WTC11 (cell line): ENCODE measurements at regions not wholly inside any gene's neighbourhood (a gene's known extent, or its start where the extent isn't known, plus 50 kb on each side); places are given as distances from the start of the nearest gene placed in this dataset.

Experiments
- ATAC-seq: fragments of 200-7000 bp; cut with Tn5 transposase; 2 replicates; pipeline ENCODE4 v1.10.0; 2021; ENCODE audit warnings: mild to moderate bottlenecking, moderate library complexity
- CTCF ChIA-PET: fragments of 300-600 bp; sonication (Branson Sonifier 250); formaldehyde crosslinking; loops from one replicate; lab custom pipeline; 2021; ENCODE audit warnings: antibody characterized with exemption; lab: Charles Lee
- POLR2A ChIA-PET: fragments of 350-600 bp; sonication (Branson Sonifier 250); formaldehyde crosslinking; loops from one replicate; lab custom pipeline; 2021; ENCODE audit warnings: antibody characterized with exemption; lab: Charles Lee
- DNase-seq: peaks from one replicate; pipeline ENCODE4 v3.0.0; 2021; ENCODE audit warnings: low spot score
- H3K27ac Mint-ChIP-seq: 2 replicates; pipeline ENCODE4 v1.8.0; 2021; ENCODE audit warnings: mixed read lengths
- H3K27me3 Mint-ChIP-seq: 2 replicates; pipeline ENCODE4 v1.8.0; 2021; ENCODE audit warnings: low read depth, mild to moderate bottlenecking, moderate library complexity, mixed read lengths
- H3K36me3 Mint-ChIP-seq: 2 replicates; pipeline ENCODE4 v1.8.0; 2021; ENCODE audit warnings: mixed read lengths
- H3K4me1 Mint-ChIP-seq: 2 replicates; pipeline ENCODE4 v1.8.0; 2022; ENCODE audit warnings: mixed read lengths
- H3K4me3 Mint-ChIP-seq: 2 replicates; pipeline ENCODE4 v1.8.0; 2021; ENCODE audit warnings: mild to moderate bottlenecking, moderate library complexity, mixed read lengths
- H3K9me3 Mint-ChIP-seq: 2 replicates; pipeline ENCODE4 v1.8.0; 2021; ENCODE audit warnings: mixed read lengths
- CTCF ChIP-seq: fragments of 200-600 bp; IDR thresholded peaks from 2 replicates; pipeline ENCODE4 v1.8.0; 2022; ENCODE audit warnings: antibody characterized with exemption
- E2F5 ChIP-seq: sonication (generic); formaldehyde crosslinking; IDR thresholded peaks from 2 replicates; pipeline ENCODE4 v1.8.1; 2022; ENCODE audit warnings: mild to moderate bottlenecking, moderate library complexity, missing genetic modification reagents
- ETV6 ChIP-seq: sonication (generic); formaldehyde crosslinking; IDR thresholded peaks from 2 replicates; pipeline ENCODE4 v1.8.1; 2022; ENCODE audit warnings: mild to moderate bottlenecking, missing genetic modification reagents
- GABPB1 ChIP-seq: sonication (generic); formaldehyde crosslinking; IDR thresholded peaks from 2 replicates; pipeline ENCODE4 v1.8.1; 2023; ENCODE audit warnings: mild to moderate bottlenecking, missing genetic modification reagents
- NFE2L1 ChIP-seq: sonication (generic); formaldehyde crosslinking; IDR thresholded peaks from 2 replicates; pipeline ENCODE4 v1.8.1; 2023; ENCODE audit warnings: missing genetic modification reagents
- TCF7 ChIP-seq: sonication (generic); formaldehyde crosslinking; IDR thresholded peaks from 2 replicates; pipeline ENCODE4 v1.8.0; 2022; ENCODE audit warnings: mild to moderate bottlenecking, low read depth, missing genetic modification reagents, moderate library complexity
- ZMAT4 ChIP-seq: fragments of 250-450 bp; sonication (Bioruptor Pico); IDR thresholded peaks from 2 replicates; pipeline ENCODE4 v1.9.0; 2021; ENCODE audit warnings: mild to moderate bottlenecking
- ZNF423 ChIP-seq: fragments of 250-450 bp; sonication (Bioruptor Pico); IDR thresholded peaks from 2 replicates; pipeline ENCODE4 v2.1.2; 2022; ENCODE audit warnings: mild to moderate bottlenecking, moderate library complexity
- ZNF425 ChIP-seq: fragments of 250-450 bp; sonication (Bioruptor Pico); conservative IDR thresholded peaks from 2 replicates; pipeline ENCODE4 v1.9.0; 2021; ENCODE audit warnings: mild to moderate bottlenecking
- TF ChIP-seq, protein P1 (sequence below): fragments of 250-450 bp; sonication (Bioruptor Pico); IDR thresholded peaks from 2 replicates; pipeline ENCODE4 v2.1.2; 2022; ENCODE audit warnings: mild to moderate bottlenecking, moderate library complexity
- TF ChIP-seq, protein P2 (sequence below): sonication (generic); formaldehyde crosslinking; IDR thresholded peaks from 2 replicates; pipeline ENCODE4 v1.8.1; 2023; ENCODE audit warnings: mild to moderate bottlenecking, missing genetic modification reagents
- TF ChIP-seq, protein P3 (sequence below): fragments of 250-450 bp; sonication (Bioruptor Pico); IDR thresholded peaks from 2 replicates; pipeline ENCODE4 v1.9.0; 2021; ENCODE audit warnings: mild to moderate bottlenecking
- TF ChIP-seq, protein P4 (sequence below): sonication (generic); formaldehyde crosslinking; IDR thresholded peaks from 2 replicates; pipeline ENCODE4 v1.8.1; 2023; ENCODE audit warnings: mild to moderate bottlenecking, missing genetic modification reagents, borderline replicate concordance
- TF ChIP-seq, protein P5 (sequence below): sonication (generic); formaldehyde crosslinking; IDR thresholded peaks from 2 replicates; pipeline ENCODE4 v1.8.0; 2022; ENCODE audit warnings: missing genetic modification reagents
- TF ChIP-seq, protein P6 (sequence below): sonication (generic); formaldehyde crosslinking; conservative IDR thresholded peaks from 2 replicates; pipeline ENCODE4 v1.8.1; 2022; ENCODE audit warnings: mild to moderate bottlenecking, missing genetic modification reagents

DNA sequence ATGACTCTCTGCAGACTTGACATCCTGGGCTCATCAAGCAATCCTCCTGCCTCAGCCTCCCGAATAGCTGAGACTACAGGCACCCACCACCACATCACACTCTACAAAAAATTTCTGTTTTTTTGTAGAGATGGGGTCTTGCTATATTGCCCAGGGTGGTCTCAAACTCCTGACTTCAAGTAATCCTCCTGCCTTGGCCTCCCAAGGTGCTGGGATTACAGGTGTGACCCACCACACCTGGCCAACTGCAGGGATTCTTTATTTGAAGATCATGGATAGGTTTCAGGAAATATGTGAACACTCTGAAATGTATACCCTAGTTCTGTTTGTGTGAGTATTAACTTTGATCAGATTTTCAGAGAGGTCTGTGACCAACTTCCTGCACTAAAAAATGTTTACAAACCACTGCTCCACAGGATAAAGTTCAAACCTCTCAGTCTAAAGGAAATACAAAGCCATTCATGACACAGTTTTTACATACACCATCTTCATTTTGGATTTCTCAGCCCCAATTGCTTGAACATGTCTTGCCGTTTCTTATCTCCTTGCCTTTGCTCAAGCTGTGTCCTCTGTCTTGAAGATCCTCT, 252.3 kb upstream of the FGGY start (continued):
- no peak for TF ChIP-seq ZNF425 (CRISPR knock-in tag)
- TF ChIP-seq ZMAT4, result no peak
- TF ChIP-seq E2F5 (CRISPR knock-in tag), result no peak
- TF ChIP-seq, protein P1, sequence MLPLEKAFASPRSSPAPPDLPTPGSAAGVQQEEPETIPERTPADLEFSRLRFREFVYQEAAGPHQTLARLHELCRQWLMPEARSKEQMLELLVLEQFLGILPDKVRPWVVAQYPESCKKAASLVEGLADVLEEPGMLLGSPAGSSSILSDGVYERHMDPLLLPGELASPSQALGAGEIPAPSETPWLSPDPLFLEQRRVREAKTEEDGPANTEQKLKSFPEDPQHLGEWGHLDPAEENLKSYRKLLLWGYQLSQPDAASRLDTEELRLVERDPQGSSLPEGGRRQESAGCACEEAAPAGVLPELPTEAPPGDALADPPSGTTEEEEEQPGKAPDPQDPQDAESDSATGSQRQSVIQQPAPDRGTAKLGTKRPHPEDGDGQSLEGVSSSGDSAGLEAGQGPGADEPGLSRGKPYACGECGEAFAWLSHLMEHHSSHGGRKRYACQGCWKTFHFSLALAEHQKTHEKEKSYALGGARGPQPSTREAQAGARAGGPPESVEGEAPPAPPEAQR (CRISPR knock-in tag), result no peak
- no peak for TF ChIP-seq CTCF
- no peak for TF ChIP-seq GABPB1
- TF ChIP-seq, protein P2, sequence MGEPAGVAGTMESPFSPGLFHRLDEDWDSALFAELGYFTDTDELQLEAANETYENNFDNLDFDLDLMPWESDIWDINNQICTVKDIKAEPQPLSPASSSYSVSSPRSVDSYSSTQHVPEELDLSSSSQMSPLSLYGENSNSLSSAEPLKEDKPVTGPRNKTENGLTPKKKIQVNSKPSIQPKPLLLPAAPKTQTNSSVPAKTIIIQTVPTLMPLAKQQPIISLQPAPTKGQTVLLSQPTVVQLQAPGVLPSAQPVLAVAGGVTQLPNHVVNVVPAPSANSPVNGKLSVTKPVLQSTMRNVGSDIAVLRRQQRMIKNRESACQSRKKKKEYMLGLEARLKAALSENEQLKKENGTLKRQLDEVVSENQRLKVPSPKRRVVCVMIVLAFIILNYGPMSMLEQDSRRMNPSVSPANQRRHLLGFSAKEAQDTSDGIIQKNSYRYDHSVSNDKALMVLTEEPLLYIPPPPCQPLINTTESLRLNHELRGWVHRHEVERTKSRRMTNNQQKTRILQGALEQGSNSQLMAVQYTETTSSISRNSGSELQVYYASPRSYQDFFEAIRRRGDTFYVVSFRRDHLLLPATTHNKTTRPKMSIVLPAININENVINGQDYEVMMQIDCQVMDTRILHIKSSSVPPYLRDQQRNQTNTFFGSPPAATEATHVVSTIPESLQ, result no peak

DNA sequence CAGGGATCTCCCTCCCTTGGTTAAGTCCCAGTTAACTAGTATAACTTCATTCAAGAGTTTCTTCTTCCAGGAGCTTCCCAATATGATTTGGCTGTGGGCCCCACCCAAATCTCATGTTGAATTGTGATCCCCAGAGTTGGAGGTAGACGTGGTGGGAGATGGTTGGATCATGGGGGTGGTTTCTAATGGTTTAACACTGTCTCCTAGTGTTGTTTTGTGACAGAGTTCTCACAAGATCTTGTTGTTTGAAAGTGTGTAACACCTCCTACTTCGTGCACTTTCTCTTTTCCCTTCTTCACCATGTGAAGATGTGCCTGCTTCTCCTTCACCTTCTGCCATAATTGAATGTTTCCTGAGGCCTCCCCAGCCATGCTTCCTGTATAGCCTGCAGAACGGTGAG, 251.8 kb upstream of the FGGY start:
- H3K27me3 Mint-ChIP-seq, result no peaks in the 10 kb centered on the region; the same call in 1 of the 2 replicates
- POLR2A ChIA-PET, result no interaction called here
- H3K36me3 Mint-ChIP-seq, result peaks cover 9% of the 10 kb centered on the region
- CTCF ChIA-PET, result no interaction called here
- peaks cover 7% of the 10 kb centered on the region for H3K4me1 Mint-ChIP-seq
- ATAC-seq (no peak), DNase-seq (no peak)
- H3K9me3 Mint-ChIP-seq, result peaks cover 32% of the 10 kb centered on the region
- H3K4me3 Mint-ChIP-seq, result no peak overlapping the region
- no peak overlapping the region for H3K27ac Mint-ChIP-seq
- TF ChIP-seq, protein P3, sequence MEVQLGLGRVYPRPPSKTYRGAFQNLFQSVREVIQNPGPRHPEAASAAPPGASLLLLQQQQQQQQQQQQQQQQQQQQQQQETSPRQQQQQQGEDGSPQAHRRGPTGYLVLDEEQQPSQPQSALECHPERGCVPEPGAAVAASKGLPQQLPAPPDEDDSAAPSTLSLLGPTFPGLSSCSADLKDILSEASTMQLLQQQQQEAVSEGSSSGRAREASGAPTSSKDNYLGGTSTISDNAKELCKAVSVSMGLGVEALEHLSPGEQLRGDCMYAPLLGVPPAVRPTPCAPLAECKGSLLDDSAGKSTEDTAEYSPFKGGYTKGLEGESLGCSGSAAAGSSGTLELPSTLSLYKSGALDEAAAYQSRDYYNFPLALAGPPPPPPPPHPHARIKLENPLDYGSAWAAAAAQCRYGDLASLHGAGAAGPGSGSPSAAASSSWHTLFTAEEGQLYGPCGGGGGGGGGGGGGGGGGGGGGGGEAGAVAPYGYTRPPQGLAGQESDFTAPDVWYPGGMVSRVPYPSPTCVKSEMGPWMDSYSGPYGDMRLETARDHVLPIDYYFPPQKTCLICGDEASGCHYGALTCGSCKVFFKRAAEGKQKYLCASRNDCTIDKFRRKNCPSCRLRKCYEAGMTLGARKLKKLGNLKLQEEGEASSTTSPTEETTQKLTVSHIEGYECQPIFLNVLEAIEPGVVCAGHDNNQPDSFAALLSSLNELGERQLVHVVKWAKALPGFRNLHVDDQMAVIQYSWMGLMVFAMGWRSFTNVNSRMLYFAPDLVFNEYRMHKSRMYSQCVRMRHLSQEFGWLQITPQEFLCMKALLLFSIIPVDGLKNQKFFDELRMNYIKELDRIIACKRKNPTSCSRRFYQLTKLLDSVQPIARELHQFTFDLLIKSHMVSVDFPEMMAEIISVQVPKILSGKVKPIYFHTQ (CRISPR knock-in tag), result no peak
- TF ChIP-seq, protein P4, sequence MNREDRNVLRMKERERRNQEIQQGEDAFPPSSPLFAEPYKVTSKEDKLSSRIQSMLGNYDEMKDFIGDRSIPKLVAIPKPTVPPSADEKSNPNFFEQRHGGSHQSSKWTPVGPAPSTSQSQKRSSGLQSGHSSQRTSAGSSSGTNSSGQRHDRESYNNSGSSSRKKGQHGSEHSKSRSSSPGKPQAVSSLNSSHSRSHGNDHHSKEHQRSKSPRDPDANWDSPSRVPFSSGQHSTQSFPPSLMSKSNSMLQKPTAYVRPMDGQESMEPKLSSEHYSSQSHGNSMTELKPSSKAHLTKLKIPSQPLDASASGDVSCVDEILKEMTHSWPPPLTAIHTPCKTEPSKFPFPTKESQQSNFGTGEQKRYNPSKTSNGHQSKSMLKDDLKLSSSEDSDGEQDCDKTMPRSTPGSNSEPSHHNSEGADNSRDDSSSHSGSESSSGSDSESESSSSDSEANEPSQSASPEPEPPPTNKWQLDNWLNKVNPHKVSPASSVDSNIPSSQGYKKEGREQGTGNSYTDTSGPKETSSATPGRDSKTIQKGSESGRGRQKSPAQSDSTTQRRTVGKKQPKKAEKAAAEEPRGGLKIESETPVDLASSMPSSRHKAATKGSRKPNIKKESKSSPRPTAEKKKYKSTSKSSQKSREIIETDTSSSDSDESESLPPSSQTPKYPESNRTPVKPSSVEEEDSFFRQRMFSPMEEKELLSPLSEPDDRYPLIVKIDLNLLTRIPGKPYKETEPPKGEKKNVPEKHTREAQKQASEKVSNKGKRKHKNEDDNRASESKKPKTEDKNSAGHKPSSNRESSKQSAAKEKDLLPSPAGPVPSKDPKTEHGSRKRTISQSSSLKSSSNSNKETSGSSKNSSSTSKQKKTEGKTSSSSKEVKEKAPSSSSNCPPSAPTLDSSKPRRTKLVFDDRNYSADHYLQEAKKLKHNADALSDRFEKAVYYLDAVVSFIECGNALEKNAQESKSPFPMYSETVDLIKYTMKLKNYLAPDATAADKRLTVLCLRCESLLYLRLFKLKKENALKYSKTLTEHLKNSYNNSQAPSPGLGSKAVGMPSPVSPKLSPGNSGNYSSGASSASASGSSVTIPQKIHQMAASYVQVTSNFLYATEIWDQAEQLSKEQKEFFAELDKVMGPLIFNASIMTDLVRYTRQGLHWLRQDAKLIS (CRISPR knock-in tag), result no peak
- TF ChIP-seq, protein P5, sequence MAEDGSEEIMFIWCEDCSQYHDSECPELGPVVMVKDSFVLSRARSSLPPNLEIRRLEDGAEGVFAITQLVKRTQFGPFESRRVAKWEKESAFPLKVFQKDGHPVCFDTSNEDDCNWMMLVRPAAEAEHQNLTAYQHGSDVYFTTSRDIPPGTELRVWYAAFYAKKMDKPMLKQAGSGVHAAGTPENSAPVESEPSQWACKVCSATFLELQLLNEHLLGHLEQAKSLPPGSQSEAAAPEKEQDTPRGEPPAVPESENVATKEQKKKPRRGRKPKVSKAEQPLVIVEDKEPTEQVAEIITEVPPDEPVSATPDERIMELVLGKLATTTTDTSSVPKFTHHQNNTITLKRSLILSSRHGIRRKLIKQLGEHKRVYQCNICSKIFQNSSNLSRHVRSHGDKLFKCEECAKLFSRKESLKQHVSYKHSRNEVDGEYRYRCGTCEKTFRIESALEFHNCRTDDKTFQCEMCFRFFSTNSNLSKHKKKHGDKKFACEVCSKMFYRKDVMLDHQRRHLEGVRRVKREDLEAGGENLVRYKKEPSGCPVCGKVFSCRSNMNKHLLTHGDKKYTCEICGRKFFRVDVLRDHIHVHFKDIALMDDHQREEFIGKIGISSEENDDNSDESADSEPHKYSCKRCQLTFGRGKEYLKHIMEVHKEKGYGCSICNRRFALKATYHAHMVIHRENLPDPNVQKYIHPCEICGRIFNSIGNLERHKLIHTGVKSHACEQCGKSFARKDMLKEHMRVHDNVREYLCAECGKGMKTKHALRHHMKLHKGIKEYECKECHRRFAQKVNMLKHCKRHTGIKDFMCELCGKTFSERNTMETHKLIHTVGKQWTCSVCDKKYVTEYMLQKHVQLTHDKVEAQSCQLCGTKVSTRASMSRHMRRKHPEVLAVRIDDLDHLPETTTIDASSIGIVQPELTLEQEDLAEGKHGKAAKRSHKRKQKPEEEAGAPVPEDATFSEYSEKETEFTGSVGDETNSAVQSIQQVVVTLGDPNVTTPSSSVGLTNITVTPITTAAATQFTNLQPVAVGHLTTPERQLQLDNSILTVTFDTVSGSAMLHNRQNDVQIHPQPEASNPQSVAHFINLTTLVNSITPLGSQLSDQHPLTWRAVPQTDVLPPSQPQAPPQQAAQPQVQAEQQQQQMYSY (CRISPR knock-in tag), result no peak
- TF ChIP-seq ZNF423 (CRISPR knock-in tag) (no peak), ETV6 (CRISPR knock-in tag) (no peak), TCF7 (CRISPR knock-in tag) (no peak), GABPB1 (no peak), NFE2L1 (CRISPR knock-in tag) (no peak)
- TF ChIP-seq, protein P6, sequence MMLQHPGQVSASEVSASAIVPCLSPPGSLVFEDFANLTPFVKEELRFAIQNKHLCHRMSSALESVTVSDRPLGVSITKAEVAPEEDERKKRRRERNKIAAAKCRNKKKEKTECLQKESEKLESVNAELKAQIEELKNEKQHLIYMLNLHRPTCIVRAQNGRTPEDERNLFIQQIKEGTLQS (CRISPR knock-in tag), result no peak
